ENCODE measurements at regions not wholly inside any gene's neighbourhood (a gene's known extent, or its start where the extent isn't known, plus 50 kb on each side); places are given as distances from the start of the nearest gene placed in this dataset.

- TF ChIP-seq POLR2A (IDR thresholded peaks at IDR 0.05; ENCODE audit: low read depth, low read length) (no peak), POLR2AphosphoS5 (IDR thresholded peaks at IDR 0.05; ENCODE audit: insufficient read depth, low read depth, low read length) (no peak)
- TF ChIP-seq, protein P1, sequence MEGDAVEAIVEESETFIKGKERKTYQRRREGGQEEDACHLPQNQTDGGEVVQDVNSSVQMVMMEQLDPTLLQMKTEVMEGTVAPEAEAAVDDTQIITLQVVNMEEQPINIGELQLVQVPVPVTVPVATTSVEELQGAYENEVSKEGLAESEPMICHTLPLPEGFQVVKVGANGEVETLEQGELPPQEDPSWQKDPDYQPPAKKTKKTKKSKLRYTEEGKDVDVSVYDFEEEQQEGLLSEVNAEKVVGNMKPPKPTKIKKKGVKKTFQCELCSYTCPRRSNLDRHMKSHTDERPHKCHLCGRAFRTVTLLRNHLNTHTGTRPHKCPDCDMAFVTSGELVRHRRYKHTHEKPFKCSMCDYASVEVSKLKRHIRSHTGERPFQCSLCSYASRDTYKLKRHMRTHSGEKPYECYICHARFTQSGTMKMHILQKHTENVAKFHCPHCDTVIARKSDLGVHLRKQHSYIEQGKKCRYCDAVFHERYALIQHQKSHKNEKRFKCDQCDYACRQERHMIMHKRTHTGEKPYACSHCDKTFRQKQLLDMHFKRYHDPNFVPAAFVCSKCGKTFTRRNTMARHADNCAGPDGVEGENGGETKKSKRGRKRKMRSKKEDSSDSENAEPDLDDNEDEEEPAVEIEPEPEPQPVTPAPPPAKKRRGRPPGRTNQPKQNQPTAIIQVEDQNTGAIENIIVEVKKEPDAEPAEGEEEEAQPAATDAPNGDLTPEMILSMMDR (IDR thresholded peaks at IDR 0.05; ENCODE audit: extremely low read depth in 1 of 2, insufficient read depth in 1 of 2, low read depth in 1 of 2, low read length in 2 of 2) = no peak
- TF ChIP-seq, protein P2, sequence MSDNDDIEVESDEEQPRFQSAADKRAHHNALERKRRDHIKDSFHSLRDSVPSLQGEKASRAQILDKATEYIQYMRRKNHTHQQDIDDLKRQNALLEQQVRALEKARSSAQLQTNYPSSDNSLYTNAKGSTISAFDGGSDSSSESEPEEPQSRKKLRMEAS (IDR thresholded peaks at IDR 0.05; ENCODE audit: insufficient read depth, insufficient read length) = no peak
Observed at GRCh38 chrX:45623266-45623665, 422.6 kb upstream of the DIPK2B start.
